HL-60 (cell line): ENCODE measurements at regions not wholly inside any gene's neighbourhood (a gene's known extent, or its start where the extent isn't known, plus 50 kb on each side); places are given as distances from the start of the nearest gene placed in this dataset.

ENCODE experiments used
- CTCF ChIP-seq: IDR thresholded peaks from one replicate; pipeline ENCODE4 v1.5.1; 2011; ENCODE audit warnings: low read length, control low read depth, inconsistent platforms; ENCODE audit not compliant: insufficient read depth
- POLR2AphosphoS5 ChIP-seq: IDR thresholded peaks from 2 replicates; pipeline ENCODE4 v1.6.1; 2012; ENCODE audit warnings: low read depth

- TF ChIP-seq CTCF (no peak), POLR2AphosphoS5 (no peak)
Measured at GRCh38 chr16:6751191-6751590, 581.5 kb upstream of the RBFOX1 start.
